Myocyte (in vitro differentiated cells): ENCODE measurements at regions not wholly inside any gene's neighbourhood (a gene's known extent, or its start where the extent isn't known, plus 50 kb on each side); places are given as distances from the start of the nearest gene placed in this dataset.
A peak's percentile ranks its signal among the peaks of the same experiment; 100 is the strongest.

Source experiments
- DNase-seq: peaks from one replicate; pipeline ENCODE4 v3.0.0-alpha.2; 2012; ENCODE audit warnings: low read depth

DNA sequence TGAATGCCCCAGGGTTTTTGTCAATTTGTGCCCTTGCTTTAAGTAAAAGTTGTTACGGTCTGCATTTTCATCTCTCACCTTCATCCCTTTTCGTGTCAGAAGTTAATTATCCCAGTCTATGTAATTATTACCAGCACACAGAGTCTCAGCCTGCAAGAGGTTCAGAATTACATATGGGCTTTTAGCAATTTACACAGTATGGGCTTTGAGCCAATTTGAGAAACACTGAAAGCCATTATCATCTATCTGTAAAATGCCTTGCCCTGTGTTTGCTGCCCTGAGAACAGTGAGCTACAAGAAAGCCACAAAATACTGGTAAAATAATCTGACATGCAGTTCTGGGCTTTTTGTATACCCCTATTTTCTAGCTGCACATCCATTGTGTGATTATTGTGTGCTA is 125.6 kb upstream of the STEAP4 start:
- no peak for DNase-seq

DNA sequence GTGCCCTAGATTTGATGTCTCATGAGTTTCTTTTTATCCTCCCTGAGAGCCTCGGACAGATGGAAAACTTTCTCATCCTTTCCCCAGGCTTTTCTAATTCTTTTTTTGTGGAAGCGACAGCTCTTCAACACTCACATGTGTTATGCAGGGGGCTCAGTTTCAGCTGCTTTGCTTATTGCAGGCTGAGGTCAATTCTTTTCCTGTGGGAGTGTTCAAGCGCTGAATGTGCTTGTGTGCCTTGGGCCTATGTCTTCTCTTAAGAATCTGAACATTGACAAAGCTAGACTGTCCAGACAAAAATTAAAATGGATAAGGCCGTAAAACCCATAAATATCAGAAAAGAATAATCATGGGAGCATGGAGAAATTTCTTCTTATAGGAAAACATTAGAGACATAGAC is 125.2 kb upstream of the STEAP4 start:
- DNase-seq, result no peak

DNA sequence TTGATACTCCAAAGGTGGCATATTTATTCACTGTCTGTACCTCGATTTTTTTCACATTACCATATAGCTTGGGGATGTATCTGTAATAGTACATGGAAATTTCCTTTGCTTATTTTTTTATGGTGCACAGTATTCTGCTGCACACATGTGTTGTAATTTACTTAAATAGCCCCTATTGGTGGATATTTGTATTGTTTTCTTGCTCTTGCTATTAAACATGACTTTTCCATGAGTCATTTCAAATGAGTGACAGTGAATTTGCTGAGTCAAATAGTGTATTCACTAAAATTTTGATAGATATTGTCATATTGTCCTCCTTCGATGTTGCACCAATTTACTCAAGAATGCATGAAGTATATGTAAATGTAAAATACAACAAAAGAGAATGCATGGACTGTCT is 122.7 kb upstream of the STEAP4 start:
- no peak for DNase-seq

DNA sequence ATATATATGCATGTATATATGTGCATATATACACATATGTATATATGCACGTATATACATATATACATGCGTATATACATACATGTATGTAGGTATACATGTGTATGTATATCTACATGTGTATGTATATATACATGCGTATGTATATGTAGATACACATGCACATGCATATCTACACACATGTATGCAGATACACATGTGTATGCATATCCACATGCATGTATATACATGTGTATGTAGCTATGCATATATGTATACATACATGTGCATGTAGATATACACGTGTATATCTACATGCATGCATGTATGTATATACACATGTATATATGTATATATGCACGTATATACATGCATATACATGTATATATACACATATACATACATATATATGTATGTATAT is 95.8 kb upstream of the STEAP4 start:
- no peak for DNase-seq

DNA sequence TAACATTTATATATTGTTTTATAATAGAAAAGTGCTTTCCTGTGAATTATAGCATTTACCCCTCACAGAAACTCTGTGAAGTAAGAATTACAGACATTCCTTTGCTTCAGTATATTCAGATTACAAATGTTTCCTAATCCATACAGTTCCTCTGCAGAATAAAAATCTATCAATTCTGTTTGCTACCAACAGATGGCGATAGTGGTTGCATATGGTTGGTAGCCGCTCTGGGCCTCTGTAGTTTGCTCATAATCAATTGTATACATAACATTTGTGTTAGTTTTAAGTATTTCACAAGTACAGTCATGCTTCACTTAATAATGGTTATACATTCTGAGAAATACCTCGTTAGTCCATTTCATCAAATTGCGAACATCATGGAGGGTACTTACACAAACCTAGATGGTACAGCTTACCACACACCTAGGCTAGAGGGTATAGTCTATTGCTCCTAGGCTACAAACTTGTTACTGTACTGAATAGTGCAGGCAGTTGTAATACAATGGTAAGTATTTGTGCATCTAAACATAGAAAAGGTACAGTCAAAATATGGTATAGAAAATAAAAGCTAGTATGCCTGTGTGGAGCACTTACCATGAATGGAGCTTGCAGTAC is 94.4 kb upstream of the STEAP4 start:
- DNase-seq, result peak; percentile 5

DNA sequence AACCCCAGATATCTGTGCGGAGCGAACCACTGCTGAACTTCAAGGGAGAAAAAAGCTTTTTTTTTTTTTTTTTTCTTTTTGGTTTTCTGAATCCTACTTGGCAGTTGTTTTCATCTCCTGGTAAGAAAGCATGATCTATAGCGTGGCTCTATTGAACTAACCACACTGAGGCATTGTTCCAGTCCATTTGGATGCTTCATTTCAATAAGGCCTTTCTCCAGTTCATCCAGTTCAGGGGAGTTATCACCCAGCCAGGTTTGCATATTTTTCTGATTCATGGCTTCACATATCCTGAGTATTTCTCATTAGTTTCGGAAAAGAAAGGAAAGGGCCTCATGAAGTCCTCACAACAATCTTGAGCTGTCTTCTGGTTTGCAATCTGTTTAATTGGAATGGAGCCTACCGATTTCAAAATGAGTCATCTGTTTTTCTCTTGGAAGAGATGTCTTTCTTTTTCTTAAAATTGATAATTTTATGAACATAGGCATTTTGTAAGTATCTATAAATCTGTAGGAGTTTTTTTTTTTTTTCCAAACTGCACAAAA is 93.1 kb upstream of the STEAP4 start:
- no peak for DNase-seq

DNA sequence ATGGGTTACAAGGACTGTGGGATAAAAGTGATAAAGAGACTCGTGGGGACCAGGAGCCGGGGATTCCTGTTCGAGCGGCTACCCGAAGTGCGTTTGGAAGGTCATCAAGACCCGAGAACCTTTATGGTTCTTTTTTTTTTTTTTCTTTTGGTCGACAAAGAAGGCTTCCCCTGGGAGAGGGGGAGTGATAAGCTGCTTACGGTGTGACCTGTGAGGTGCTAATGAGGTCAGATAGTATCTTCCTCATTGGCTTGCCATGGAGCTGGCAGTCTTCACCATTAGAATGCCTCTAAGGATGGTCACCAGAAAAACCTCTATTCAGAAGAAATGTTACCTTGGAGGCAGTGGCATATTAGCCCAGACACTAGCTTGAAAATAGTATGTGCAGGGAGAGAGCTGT is 92.3 kb upstream of the STEAP4 start:
- DNase-seq, result no peak

DNA sequence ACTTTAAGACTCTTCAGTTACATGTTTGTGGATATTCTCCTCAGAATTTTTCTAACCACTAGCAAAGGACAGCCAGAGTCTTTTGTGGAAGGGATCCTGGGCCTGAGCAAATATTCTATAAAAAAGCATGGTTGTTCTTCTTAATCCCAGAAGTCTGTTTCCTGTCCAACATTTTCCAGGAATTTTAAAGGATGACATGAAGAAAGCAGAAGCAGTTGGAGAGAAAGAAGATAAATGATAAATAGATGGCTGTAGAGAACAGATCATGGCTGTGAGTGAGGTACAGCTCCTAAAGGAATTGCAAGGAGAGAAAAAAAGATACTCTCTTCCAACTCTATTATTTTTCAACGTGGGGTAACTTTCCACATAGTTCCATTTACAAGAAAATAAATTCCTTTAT is 91.8 kb upstream of the STEAP4 start:
- no peak for DNase-seq

DNA sequence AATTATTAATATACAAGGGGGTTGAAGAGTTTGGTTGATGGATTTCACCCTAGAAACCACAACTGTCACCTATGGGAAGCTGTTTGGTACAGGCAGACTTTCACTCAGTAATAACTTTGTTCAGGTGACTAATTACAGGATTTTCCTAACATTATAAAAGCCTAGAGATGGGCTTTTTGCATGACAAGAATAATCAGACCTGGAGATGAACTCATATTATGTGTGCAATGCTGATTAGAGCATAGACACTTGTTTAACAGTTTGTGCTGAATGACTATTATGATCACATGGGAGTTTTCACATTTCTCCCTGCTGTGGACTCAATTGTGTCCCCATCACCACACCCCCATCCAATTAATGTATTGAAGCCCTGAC is 90.2 kb upstream of the STEAP4 start:
- DNase-seq, result no peak

DNA sequence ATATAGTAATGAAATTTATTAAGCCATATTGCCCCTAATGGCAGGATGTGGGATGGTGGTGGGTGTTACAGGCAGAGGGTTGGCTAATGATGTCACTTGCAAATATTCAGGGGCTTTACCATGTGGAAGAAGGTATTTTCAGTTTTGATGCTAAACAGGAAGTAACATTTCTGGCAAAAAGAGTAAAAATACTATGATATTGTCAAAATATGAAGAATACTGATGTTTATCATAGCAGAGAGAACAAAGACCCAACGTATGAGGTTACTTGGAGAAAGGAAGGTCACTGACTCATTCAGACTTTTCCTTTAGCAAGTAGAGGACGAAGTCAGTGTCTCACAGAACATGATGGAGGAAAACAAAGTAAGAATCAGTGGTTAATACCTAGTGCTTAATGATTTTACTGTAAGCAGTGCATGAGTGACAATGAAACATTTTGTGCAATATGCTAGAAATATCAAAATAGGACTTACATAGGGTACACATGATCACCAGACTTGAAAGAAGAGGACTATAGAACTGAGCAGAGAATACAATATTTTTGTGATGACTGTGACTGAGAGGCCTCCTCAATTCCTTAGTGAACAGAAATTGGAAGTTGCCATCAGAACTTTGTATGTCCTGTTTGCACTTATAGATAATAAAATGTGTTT is 89.7 kb upstream of the STEAP4 start:
- no peak for DNase-seq

DNA sequence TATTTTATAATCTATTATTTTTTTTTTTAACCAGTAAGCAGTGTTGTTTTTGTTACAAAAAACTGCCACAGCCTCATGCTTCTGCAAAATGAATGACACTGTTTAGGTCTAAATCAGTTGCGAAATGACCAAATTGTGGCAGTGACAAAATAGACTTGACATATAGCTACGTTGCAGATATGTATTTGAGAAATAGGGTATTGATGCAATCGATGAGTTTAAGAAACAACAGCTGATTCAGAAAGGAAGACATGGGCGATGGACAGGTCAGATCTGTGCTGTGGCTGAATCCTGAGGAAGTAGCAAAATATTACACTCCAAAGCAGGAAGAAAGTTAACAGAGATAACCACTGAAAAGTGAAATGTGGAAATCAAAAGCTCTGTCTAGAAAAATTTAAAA is 89.0 kb upstream of the STEAP4 start:
- no peak for DNase-seq

DNA sequence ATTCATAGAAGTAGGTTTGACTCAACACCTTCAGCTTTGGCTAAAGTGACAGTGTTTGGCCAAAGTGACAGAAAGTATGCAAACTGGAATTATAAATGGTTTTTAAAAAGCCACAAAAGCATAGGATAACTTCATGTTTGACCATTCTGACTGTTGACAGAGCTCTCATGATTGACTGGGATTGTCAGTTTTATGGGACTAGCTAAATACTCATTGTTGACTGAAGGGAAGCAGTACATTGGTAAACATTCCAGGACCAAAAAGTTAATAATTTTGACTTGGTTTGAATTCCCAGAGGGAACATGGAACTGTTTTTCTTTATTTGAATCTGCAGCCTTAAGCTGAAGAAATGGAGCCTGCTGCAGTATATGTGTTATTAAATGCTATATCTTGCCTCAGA is 84.6 kb upstream of the STEAP4 start:
- DNase-seq, result no peak

DNA sequence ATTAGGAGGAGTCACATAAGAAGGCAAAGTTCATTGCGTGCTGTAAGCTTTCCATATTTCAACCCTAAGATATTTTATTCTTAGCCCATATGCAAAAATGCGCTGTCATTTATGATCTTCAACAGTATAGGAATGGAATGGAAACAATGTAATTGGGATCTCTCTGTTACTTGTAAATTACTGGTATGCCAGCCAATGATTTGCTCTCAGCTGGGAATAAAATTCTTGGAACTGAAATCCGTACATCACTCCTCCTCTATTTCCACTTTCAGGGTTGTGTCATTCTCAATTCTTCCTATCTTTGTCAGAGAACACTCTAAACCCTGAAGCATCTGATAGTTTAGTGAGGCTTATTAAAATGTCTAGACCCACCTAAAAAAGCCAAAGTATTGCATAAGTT is 80.7 kb upstream of the STEAP4 start:
- no peak for DNase-seq

DNA sequence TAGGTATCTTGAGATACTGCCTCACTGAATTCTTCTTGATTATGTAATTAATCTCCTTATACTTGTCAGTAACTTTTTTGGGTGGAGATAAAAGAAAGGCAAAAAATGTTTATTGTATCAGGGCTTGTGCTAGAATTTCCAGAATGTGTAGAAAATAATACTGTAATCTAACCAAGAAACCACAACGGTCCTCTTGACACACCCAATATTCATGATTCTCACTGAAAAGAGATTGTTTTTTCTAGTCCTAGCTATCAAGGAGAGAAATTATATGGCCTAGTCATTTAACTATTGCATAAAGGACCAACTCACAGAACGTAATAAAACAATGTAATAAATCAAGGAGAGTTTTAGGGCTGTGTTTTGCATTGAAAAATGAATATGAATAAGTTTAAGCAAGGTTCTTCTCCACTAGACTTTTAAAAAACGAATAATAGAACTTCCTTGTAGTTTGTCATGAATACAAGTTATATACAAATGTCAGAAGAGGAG is 80.0 kb upstream of the STEAP4 start:
- DNase-seq, result no peak

DNA sequence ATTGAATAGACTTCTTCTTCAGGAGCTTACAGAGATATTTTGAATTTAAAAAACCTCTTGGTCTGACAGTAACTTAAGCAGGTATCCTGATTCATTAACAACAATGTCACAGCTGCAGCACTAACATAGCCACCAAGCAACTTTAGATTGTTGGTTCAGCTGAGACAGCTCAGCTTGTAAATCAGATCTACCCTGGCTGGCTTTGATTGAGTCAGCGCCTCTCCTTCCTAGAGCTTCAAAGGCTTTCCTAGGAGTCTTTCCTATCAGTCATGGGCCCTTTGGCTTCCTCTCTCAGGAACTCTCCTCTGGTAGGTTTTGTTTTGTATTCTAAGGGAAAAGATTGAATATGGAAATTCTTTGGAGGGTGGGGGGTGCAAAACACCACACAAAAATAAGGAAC is 70.7 kb upstream of the STEAP4 start:
- DNase-seq, result peak; percentile 11

DNA sequence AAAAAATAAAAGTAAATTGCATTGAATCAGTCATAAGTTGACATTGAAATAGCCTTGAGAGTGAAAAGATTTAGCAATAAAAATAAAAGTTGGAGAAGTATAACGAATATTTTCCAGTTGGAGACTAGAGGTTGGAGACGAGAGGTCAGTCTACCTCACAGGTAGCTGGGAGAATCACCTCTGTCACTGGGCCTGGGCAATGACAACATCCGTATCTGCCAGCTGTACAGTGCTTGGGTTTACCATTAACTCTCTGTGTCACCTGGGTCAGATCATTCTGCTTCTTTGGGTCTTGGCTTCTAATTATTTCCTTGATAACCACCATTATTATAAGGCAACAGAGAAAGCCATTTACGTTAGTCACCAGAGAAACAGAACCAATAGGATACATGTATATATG is 62.0 kb upstream of the STEAP4 start:
- no peak for DNase-seq

DNA sequence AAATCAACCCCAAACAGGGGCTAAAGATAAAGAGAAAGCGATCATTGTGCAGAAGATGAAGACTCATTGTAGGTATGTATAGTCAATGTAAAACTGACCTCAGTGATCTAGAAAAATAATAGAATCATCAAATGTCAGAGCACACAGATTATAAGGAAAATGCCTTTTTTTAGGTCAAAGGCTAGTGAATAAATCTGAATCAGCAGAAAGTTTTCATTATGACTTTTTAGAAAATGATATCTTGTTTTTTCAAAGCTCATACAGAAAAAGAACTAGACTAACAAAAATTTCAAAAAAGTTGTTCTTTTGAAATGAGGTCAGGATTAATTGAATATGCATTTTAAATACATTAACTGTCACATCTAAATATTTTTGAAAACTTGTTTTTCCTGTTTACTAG is 60.2 kb upstream of the STEAP4 start:
- DNase-seq, result no peak

DNA sequence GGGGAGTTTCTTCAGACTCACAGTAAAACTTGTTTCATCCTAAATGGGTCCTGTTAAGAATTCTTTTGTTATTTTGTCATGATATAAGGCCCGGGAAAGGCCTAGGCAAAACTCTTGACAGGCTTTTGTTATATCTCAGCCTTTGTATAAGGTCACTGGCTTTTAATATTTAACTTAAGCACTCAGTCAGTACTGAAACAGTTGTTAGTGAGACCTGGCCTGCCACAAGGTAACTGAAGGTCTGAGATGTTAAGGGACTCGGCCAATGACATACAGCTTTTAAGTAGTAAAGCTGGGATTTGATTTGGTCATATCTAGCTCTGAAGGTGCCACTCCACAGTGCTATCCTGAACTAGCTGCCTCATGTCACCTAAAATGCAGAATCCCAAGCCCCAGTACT is 57.2 kb upstream of the STEAP4 start:
- no peak for DNase-seq

DNA sequence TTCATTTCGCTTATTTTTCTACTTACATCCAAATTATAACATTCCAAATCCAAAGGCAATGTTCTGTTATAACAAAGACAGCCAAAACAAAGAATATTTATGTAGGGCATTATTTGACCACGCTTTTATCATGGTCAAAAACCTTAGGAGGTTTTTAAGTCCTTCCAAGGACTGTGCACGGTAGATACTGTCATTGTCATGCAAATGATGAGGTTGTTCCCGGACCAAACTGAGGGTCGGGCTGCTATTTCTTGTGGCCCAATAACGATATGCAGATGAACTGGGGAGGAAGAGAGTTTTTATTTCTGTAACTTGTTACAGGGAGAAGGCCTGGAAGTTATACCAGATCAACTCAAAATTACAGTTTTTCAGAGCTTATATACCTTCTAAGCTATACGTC is 56.6 kb upstream of the STEAP4 start:
- no peak for DNase-seq

DNA sequence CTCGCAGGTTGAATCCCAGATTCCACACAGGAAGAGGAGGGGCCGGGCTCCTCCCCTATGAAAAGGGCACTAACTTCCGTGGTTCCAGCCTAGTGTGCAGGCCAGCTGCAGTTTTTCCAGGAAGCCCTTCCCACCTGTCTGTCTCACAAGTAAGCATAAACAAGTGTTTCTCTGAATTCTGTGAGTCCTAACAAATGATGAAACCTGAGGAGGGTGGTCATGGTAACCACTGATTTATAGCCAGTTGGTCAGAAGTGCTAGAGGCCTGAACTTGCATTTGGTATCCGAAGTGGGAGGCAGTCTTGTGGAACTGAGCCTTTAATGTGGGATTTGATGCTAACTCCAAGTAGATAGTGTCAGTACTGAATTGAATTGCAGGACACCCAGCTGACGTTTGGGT is 54.7 kb upstream of the STEAP4 start:
- DNase-seq, result peak; percentile 22

DNA sequence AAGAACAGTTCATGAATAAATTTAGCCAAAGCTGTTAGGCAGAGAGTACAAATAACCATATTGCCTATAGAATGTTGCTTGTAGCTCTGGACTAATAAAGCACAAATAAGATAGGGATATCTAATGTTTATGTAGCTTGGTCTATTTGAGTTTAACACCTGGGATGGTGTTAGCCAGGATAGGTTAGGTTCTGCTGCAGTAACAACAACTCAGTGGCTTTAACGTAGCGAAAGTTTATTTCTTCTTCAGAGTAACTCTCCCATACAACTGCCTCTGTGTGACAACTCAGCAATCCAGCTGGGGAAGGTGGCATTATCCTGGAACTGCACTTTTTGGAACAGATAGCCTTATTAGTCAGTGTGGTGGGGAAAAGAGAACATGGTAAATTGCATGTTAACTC is 52.2 kb upstream of the STEAP4 start:
- no peak for DNase-seq

DNA sequence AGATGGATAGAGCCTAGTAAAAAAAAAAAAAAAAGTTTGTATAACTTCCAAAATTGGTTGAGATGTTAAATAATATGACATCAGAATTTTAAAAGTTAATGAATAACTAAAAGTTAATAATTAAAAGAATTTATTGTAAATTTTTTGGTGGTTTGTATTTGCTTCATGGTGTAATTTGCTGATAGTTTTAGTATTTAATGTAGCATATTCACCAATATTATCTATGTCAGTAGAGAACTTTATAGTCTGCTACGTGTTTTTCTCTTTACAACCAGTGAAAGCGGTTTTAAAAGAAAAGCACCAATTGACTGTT is 51.8 kb upstream of the STEAP4 start:
- no peak for DNase-seq

DNA sequence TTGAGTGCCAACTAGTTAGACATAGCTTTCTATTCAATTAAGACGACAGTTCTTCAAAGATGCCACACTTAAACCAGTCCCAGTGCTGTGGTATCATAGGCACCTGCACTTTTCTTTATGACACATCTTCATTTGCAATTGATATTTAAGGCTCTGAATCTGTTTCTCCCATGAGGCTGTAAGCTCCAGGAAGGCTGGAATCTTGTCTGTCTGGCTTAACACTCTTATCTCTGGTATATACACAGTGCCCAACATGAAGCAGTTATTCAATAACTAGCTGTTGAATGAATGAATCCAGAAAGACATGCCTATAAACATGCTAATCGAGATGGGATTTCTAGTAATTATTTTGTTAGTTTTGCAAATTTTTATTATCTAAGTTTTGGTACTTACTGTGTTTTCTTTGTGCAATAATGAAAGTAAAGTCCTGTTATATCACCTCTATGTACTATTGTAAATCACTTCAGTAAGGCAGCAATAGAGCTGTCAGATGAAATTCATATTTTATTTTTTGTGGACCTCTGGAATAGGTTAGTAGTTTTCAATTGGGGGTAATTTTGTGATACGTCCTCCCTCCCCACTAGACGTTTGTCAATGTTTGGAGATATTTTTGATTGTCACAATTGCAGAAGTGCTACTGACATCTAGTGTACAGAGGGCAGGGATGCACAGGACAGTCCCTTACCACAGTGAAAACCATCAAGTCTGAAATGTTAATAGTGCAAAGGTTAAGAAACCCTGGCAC is 51.3 kb upstream of the STEAP4 start:
- peak; percentile 49 for DNase-seq
